Central memory CD4-positive, alpha-beta T cell (primary cell): ENCODE measurements at regions not wholly inside any gene's neighbourhood (a gene's known extent, or its start where the extent isn't known, plus 50 kb on each side); places are given as distances from the start of the nearest gene placed in this dataset.
"Not testable (repeated sequence)": the region's sequence is repeated elsewhere in the genome, so short reads cannot be mapped to it uniquely, and the experiment has no call there.

ENCODE experiments used
- DNase-seq: peaks from one replicate; pipeline ENCODE4 v3.0.0; 2022

DNA sequence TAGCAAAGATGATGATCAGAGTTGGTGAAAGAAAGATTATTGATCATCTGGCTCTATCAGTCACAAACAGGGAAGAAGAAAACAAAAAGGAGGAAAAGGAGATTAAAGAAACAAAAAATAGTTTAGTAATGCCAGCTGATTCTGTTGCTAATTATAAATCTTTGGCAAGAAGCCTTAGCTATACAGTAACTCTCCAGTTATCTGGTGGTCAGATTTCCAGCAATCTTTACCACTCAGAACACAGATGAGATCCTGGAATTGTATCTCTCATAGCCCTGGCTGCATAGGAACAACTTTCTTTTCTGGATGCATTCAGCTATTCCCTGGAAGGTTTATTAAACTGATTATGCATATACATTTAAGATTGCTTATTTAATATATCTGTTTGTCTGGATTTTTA is 256.8 kb upstream of the ZEB2 start:
- no peak for DNase-seq

GRCh38 chr2:144774809-144775208 is 254.9 kb upstream of the ZEB2 start:
- no peak for DNase-seq

GRCh38 chr2:144771348-144771747 is 251.4 kb upstream of the ZEB2 start:
- no peak for DNase-seq

DNA sequence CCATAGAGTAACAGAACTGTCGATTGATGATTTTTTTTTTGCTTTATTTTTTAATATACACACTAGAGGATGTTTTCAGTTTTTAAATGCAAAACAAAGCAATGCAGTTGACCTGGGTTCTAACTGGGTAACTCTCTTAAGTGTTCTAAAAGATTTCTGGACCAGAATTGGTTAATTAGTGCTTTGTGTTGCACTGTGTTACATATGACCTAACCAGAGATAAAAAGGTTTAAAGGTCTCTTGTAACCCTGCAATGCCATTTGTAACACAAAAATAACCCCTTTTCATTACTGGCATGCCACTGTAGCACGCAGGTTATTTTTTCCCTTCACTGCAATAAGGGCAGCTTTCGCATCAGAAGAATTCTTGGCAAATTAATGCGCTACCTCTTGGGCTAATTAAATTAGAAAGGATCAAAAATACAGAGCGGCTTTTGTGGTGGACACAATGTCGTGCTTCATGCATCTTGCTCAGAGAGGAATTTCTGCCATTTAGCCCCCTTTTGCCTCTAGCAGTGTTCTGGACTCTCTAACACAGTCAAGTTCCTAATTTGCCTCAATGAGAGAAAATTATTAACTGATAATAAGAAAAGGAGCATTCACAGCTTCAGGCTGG is 250.8 kb upstream of the ZEB2 start:
- DNase-seq = no peak

GRCh38 chr2:144760939-144761338 is 241.0 kb upstream of the ZEB2 start:
- DNase-seq = not testable (repeated sequence)

DNA sequence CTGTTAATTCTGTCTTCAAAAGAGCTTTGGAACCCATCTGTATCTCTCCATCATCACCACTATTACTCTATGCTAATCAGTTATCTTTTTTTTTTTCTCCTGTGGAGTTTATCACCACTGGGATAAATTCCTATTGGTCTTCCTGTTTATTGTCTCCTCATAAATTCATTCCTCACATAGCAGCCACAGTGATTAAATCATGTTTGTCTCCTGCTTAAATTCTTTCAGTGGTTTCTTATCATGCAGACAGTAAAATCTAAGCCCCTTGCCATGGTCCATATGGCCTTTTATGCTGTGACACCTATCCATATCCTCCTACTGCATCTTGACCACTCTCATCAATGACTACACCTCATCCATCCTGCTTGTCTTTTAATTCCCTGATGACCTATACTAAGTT is 239.8 kb upstream of the ZEB2 start:
- no peak for DNase-seq

DNA sequence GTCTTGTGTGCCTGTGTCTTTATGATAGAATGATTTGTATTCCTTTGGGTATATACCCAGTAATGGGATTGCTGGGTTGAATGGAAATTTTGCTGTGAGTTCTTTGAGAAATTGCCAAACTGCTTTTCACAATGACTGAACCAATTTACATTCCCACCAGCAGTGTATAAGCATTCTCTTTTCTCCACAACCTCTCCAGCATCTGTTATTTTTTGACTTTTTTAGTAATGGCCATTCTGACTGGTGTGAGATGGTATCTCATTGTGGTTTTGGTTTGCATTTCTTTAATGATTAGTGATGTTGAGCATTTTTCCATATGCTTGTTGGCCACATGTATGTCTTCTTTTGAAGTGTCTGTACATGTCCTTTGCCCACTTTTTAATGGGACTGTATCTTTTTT is 238.3 kb upstream of the ZEB2 start:
- DNase-seq = not testable (repeated sequence)

DNA sequence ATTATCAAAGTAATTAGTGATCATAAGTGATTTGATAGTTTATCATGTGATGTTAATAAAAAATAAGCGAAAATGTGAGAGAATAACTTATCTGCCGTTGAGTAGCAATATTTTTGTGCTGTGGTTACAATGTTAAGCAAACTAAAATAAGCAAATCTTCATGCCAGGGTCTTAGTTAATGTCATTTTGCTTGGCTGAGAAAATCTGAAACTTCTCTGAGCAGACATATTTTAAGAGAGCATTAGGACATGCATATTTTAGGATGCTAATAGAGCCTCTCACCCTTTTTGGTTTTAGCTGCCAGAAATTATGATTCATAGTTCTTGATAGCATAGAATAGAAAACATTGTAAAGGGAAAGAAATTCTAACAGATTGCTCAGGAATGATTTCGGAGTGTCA is 233.5 kb upstream of the ZEB2 start:
- no peak for DNase-seq

DNA sequence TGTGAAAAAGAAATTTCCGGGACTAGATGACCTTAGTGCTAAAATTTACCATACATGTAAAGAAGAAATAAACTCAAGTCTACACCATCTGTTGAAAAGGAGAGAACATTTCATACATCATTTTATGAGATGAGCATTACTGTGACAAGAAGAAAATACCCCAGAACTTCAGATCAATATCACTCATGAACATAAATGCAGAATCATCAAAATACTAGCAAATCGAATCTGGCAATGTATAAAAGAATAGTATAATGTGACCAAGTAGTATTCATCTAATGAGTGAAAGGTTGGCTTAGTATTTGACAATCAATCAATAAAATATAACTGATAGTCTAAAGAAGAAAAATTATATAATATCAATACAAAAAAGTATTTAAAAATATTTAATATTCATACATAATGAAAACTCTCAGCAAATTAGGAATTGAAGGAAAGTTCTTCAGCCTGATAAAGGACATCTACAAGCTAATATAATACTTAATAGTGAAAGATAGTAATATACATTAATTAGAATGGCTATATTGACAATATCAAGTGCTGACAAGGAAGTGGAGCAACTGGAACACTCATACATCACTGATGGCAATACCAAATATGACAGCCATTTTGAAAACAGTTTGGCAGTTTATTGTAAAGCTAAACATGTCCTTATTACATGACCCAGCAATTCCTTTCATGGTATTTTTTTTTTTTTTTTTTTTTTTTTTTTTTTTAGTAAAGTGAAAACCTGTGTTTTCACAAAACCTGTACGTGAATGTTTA is 231.4 kb upstream of the ZEB2 start:
- DNase-seq = no peak

DNA sequence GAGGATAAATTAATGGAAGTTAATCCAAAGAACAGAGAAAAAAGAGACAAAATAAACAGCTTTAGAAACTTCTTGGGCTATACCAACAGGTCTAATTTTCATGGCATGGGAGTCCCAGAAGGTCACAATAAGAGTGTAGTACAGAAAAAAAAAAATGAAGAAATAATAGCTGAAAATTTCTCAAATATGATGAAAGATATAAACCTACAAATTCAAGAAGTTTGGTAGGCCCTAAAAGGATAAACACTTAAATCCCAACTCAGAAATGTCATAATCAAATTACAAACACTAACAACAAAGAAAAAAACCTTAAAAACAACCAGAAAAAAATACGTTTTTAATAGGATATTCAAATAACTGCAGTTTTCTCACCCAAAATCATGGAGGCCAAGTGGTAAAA is 229.3 kb upstream of the ZEB2 start:
- no peak for DNase-seq

DNA sequence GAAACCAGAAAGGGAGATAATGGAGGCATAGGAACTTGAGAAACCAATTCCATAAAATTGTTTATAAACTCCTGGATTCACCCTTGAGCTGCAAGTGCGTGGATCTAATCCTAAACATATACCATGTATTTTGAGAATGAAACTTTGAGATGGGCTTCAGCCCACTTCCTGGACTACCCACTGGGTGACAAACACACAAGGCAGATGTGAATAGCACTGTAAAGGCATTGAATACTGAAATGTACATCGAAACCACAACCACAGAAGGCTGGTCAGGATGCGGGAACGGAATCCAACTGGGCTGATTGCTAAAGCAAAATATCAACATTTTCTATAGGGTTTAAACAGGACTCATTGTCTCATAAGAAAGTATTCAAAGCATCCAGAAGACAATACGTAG is 228.5 kb upstream of the ZEB2 start:
- DNase-seq = no peak

- DNase-seq = no peak
These were observed 227.7 kb upstream of the ZEB2 start for GRCh38 chr2:144747571-144747970.

GRCh38 chr2:144745424-144745823 is 225.5 kb upstream of the ZEB2 start:
- DNase-seq = no peak

GRCh38 chr2:144738749-144739148 is 218.8 kb upstream of the ZEB2 start:
- DNase-seq = no peak

DNA sequence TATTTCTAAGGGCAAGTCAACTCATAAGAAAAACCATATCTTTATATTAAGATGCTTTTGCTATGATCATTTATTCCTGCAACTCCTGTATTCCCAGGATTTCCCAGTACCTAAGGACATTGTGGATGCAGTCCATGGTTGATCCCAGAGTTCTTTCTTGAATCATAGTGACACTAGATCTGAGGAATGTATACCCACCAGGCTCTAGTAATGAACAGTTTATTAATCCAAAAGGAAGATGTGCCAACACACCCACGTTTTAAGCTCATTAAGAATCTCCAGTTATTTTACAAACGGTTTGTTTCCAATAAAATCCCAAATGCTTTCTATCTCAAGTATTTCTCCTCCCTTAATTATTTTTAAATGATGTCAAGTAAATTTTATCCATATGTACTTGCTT is 210.8 kb upstream of the ZEB2 start:
- DNase-seq = no peak

DNA sequence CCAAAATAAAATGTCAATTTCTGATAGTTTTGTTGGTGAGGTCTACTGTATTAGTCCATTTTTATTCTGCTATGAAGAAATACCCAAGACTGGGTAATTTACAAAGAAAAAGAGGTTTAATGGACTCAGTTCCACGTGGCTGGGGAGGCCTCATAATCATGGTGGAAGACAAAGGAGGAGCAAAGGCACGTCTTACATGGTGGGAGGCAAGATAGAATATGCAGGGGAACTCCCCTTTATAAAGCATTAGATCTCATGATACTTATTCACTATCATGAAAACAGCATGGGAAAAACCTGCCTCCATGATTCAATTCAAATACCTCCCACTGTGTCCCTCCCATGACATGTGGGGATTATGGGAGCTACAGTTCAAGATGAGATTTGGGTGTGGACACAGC is 204.5 kb upstream of the ZEB2 start:
- not testable (repeated sequence) for DNase-seq

DNA sequence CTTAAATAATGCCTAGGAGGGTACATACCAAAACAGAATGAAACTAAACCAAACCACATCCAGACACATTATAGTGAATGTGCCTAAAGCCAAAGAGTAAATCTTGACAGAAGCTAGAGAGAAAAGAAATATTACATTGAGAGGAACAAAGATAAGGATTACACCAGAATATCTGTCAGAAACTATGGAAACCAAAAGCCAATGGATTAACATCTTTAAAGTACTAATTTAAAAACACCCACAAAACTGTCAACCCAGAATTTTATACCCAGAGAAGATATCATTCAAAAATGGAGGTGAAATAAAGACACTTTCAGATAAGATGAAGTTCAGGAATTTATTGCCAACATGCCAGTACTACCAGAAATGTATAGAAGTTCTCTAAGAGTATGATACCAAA is 198.5 kb upstream of the ZEB2 start:
- DNase-seq = no peak

- DNase-seq = no peak
These were observed 196.1 kb upstream of the ZEB2 start for GRCh38 chr2:144715992-144716391.

GRCh38 chr2:144713410-144713809 is 193.5 kb upstream of the ZEB2 start:
- DNase-seq = no peak

DNA sequence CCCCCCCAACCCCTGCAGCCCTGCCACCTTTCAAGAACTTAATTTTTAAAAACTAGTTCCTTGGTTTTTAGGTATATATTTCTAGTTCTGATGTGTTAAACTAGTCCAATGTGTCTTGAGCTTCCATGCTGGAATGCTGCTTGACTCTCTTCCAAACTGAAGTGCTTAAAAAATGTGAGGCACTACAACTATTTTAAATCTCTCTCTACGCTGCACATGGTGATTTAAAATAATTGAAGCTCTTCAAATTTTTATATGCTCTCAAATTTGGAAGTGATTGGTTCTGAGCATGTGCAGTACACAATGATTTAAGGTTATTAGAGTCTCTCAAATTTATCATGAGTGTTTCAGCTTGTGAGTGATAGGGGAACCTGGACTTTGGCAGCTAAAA is 192.6 kb upstream of the ZEB2 start:
- DNase-seq = no peak

DNA sequence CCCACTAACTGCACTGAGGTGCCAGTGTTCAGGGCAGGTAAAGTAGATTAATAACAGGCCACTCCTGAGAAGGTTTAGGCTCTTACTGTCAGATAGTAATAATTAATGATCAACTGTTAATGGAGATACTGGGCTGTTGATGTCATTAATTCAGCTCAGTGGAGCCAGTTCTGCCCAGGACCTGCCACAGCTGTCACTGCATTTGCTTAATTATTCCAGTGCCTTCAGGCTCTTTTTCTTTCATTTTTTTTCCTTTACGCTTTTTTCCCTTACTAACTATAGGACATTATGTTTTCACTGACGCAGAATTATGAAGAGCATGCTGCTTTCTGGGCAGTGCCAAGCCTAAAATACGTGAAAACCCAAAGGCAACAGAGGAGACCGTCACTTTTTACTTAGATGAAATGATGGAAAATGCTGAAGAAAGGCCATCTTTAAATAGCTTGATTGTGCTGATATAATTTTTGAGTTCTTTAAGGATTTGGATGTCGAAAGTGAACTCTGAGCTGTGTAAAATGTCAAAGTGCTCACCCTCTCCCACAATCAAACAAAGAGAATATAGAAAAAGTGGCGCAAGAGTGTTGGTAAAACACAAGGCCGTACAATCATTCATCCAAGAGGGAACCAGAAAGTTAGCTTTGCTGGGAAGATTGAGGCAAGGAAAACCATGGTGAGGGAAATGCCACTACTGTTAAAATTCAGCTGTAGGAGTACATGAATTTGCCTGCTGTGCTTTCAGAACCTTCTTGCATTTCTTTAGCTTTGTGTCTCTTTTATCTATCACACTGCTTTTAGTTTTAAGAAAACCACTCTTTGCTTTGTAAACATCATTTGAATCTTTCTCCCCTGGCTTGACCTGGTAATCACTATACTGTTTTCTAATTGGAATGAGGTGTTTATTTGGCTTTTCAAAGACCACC is 192.0 kb upstream of the ZEB2 start:
- no peak for DNase-seq

DNA sequence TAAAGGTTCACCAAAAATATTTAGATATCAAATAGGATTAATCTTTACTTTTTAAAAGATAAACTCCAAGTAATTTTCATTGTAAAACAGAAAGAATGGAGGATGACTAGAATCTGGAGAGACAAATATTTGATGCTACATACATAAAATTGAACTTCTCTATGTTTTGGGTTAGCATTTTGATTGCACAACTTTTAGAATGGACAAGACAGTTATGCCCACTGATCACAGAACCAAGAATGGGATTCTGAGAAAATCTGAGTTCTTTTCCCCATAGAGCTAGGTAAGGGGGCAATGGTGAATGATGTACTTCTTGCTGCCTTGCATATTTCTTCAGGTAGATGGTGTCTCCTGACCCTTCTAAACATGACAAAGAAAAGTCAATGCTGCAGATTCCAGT is 191.2 kb upstream of the ZEB2 start:
- DNase-seq = no peak

DNA sequence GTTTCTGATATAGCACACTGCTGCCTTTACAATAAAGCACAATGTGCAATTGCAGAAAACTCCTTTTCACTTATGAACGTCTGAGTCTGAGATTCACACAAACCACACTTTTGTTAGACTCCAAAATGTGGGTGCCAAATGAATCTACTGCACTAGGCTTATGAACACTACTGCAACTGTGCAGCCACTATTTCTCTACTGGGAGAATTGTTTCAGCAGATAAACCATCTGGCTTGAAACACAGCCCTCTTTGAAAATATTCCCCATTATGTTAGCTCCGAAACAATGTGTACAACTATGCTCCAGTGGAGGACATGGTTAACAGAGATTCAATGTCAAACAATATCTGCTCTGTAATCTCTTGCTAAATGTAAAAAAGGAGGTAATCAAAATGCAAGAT is 188.7 kb upstream of the ZEB2 start:
- DNase-seq = no peak
